GM23338 (cell line): ENCODE measurements at regions not wholly inside any gene's neighbourhood (a gene's known extent, or its start where the extent isn't known, plus 50 kb on each side); places are given as distances from the start of the nearest gene placed in this dataset.
"Not testable (repeated sequence)": the region's sequence is repeated elsewhere in the genome, so short reads cannot be mapped to it uniquely, and the experiment has no call there.

Experiments
- ATAC-seq: fragments of 200-7000 bp; cut with Tn5 transposase; 3 replicates; pipeline ENCODE4 v1.9.1; 2020
- DNase-seq: peaks from one replicate; pipeline ENCODE4 v3.0.0-alpha.2; 2015; ENCODE audit warnings: low spot score
- H2AFZ ChIP-seq: fragments of 200-600 bp; sonication (generic); 2 replicates; pipeline ENCODE4 v1.8.0; 2016; ENCODE audit warnings: antibody characterized with exemption, mild to moderate bottlenecking, moderate library complexity
- H3F3A ChIP-seq: fragments of 200-600 bp; sonication (generic); replicated peaks from 2 replicates; pipeline ENCODE4 v1.8.0; 2017; ENCODE audit warnings: antibody characterized with exemption, mixed run types, low read depth
- H3K27ac ChIP-seq: fragments of 200-600 bp; sonication (generic); 2 replicates; pipeline ENCODE4 v1.6.1; 2016; ENCODE audit warnings: low read depth
- H3K27me3 ChIP-seq: fragments of 200-600 bp; sonication (generic); 2 replicates; pipeline ENCODE4 v1.8.0; 2016; ENCODE audit warnings: mild to moderate bottlenecking, mixed run types, moderate library complexity; ENCODE audit not compliant: insufficient read depth
- H3K36me3 ChIP-seq: fragments of 200-600 bp; sonication (generic); 2 replicates; pipeline ENCODE4 v1.8.0; 2016; ENCODE audit warnings: mild to moderate bottlenecking; ENCODE audit not compliant: insufficient read depth
- H3K4me1 ChIP-seq: fragments of 200-600 bp; sonication (generic); 2 replicates; pipeline ENCODE4 v1.8.0; 2016; ENCODE audit warnings: mild to moderate bottlenecking, moderate library complexity; ENCODE audit not compliant: insufficient read depth
- H3K4me2 ChIP-seq: fragments of 200-600 bp; sonication (generic); 2 replicates; pipeline ENCODE4 v1.7.1; 2017; ENCODE audit warnings: mixed run types
- H3K4me3 ChIP-seq: fragments of 200-600 bp; sonication (generic); 2 replicates; pipeline ENCODE4 v1.6.1; 2016; ENCODE audit warnings: mixed run types
- H3K79me2 ChIP-seq: fragments of 200-600 bp; sonication (generic); replicated peaks from 2 replicates; pipeline ENCODE4 v1.8.0; 2017; ENCODE audit warnings: mild to moderate bottlenecking; ENCODE audit not compliant: insufficient read depth
- H3K9me2 ChIP-seq: fragments of 200-600 bp; sonication (generic); 2 replicates; pipeline ENCODE4 v1.8.0; 2017; ENCODE audit not compliant: insufficient read depth
- H4K20me1 ChIP-seq: fragments of 200-600 bp; sonication (generic); replicated peaks from 2 replicates; pipeline ENCODE4 v1.8.0; 2017; ENCODE audit warnings: mild to moderate bottlenecking; ENCODE audit not compliant: insufficient read depth
- H3K27ac Mint-ChIP-seq: 2 replicates; pipeline ENCODE4 v1.8.0; 2020; ENCODE audit warnings: inconsistent platforms, mild to moderate bottlenecking, moderate library complexity, mixed read lengths
- H3K27me3 Mint-ChIP-seq: 3 replicates; pipeline ENCODE4 v1.8.0; 2022; ENCODE audit warnings: low read depth, mild to moderate bottlenecking, moderate library complexity, mixed read lengths, inconsistent platforms; ENCODE audit not compliant: insufficient read depth, poor library complexity
- H3K36me3 Mint-ChIP-seq: 3 replicates; pipeline ENCODE4 v1.8.0; 2021; ENCODE audit warnings: low read depth, mild to moderate bottlenecking, inconsistent platforms, moderate library complexity, mixed read lengths
- H3K4me1 Mint-ChIP-seq: 3 replicates; pipeline ENCODE4 v1.8.0; 2020; ENCODE audit warnings: mild to moderate bottlenecking, inconsistent platforms, mixed read lengths
- H3K4me3 Mint-ChIP-seq: 3 replicates; pipeline ENCODE4 v1.8.0; 2021; ENCODE audit warnings: moderate library complexity, mild to moderate bottlenecking, inconsistent platforms, mixed read lengths
- H3K9me3 Mint-ChIP-seq: 3 replicates; pipeline ENCODE4 v1.8.0; 2020; ENCODE audit warnings: moderate library complexity, mild to moderate bottlenecking, inconsistent platforms, mixed read lengths
- CREB1 ChIP-seq: fragments of 250-450 bp; sonication (Bioruptor Pico); IDR thresholded peaks from 2 replicates; pipeline ENCODE4 v1.5.0; 2020; ENCODE audit warnings: low read depth, mild to moderate bottlenecking, moderate library complexity
- JUNB ChIP-seq: IDR thresholded peaks from one replicate; pipeline ENCODE4 v1.6.1; 2016; ENCODE audit warnings: antibody characterized with exemption; ENCODE audit not compliant: unreplicated experiment
- NANOG ChIP-seq: IDR thresholded peaks from 2 replicates; pipeline ENCODE4 v1.6.1; 2016; ENCODE audit warnings: antibody characterized with exemption, borderline replicate concordance
- POLR2AphosphoS5 ChIP-seq: IDR thresholded peaks from 2 replicates; pipeline ENCODE4 v1.6.1; 2016; ENCODE audit warnings: antibody characterized with exemption, low read depth
- STAT1 ChIP-seq: IDR thresholded peaks from one replicate; pipeline ENCODE4 v1.6.1; 2016; ENCODE audit warnings: antibody characterized with exemption; ENCODE audit not compliant: unreplicated experiment
- TF ChIP-seq, protein P1 (sequence below): IDR thresholded peaks from 2 replicates; pipeline ENCODE4 v1.6.1; 2016; ENCODE audit warnings: antibody characterized with exemption
- TF ChIP-seq, protein P2 (sequence below): IDR thresholded peaks from one replicate; pipeline ENCODE4 v1.6.1; 2018; ENCODE audit warnings: antibody characterized with exemption; ENCODE audit not compliant: unreplicated experiment

DNA sequence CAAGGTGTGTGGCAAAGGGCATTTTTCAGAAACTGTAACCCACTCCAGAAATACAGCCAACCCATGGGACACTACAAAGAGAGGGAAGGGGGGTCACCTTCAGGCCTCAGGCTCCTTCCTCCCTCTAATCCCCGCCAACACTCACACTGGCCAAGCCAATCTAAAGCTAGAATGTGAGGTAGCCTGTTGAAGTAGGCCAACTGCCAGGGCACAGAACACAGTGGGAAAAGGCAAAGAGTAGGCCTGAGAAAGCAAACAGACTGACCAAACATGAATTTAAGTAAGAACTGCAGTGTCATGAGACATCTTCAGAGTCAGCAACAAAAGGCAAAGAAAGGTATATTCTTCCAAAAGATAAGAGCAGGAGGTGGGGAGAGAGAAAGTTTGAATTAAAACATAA lies 289.0 kb downstream of the HNRNPD start:
- Mint-ChIP-seq H3K4me1 (peaks cover 6% of the 10 kb centered on the region), H3K4me3 (no peak overlapping the region), H3K36me3 (no peaks in the 10 kb centered on the region), H3K27ac (peak overlapping the region; percentile 69; the same call in 1 of the 2 replicates), H3K9me3 (no peaks in the 10 kb centered on the region; the same call in 2 of the 3 replicates), H3K27me3 (no peaks in the 10 kb centered on the region)
- TF ChIP-seq CREB1 (CRISPR knock-in tag) = no peak
- no peak for TF ChIP-seq JUNB
- TF ChIP-seq, protein P1, sequence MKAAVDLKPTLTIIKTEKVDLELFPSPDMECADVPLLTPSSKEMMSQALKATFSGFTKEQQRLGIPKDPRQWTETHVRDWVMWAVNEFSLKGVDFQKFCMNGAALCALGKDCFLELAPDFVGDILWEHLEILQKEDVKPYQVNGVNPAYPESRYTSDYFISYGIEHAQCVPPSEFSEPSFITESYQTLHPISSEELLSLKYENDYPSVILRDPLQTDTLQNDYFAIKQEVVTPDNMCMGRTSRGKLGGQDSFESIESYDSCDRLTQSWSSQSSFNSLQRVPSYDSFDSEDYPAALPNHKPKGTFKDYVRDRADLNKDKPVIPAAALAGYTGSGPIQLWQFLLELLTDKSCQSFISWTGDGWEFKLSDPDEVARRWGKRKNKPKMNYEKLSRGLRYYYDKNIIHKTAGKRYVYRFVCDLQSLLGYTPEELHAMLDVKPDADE = no peak
- TF ChIP-seq, protein P2, sequence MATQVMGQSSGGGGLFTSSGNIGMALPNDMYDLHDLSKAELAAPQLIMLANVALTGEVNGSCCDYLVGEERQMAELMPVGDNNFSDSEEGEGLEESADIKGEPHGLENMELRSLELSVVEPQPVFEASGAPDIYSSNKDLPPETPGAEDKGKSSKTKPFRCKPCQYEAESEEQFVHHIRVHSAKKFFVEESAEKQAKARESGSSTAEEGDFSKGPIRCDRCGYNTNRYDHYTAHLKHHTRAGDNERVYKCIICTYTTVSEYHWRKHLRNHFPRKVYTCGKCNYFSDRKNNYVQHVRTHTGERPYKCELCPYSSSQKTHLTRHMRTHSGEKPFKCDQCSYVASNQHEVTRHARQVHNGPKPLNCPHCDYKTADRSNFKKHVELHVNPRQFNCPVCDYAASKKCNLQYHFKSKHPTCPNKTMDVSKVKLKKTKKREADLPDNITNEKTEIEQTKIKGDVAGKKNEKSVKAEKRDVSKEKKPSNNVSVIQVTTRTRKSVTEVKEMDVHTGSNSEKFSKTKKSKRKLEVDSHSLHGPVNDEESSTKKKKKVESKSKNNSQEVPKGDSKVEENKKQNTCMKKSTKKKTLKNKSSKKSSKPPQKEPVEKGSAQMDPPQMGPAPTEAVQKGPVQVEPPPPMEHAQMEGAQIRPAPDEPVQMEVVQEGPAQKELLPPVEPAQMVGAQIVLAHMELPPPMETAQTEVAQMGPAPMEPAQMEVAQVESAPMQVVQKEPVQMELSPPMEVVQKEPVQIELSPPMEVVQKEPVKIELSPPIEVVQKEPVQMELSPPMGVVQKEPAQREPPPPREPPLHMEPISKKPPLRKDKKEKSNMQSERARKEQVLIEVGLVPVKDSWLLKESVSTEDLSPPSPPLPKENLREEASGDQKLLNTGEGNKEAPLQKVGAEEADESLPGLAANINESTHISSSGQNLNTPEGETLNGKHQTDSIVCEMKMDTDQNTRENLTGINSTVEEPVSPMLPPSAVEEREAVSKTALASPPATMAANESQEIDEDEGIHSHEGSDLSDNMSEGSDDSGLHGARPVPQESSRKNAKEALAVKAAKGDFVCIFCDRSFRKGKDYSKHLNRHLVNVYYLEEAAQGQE = no peak
- no peak for TF ChIP-seq NANOG
- H3K4me2 ChIP-seq = no peak overlapping the region
- no peak for DNase-seq
- H3K36me3 ChIP-seq = no peaks in the 10 kb centered on the region
- H3K27ac ChIP-seq = no peak overlapping the region
- H3K4me3 ChIP-seq = no peak overlapping the region
- H3F3A ChIP-seq = no peaks in the 10 kb centered on the region
- no peaks in the 10 kb centered on the region for H3K79me2 ChIP-seq
- no peaks in the 10 kb centered on the region for H3K27me3 ChIP-seq
- ATAC-seq = no peak
- peaks cover 5% of the 10 kb centered on the region; the same call in 1 of the 2 replicates for H3K9me2 ChIP-seq
- no peaks in the 10 kb centered on the region for H3K4me1 ChIP-seq
- no peaks in the 10 kb centered on the region for H4K20me1 ChIP-seq
- H2AFZ ChIP-seq = no peak overlapping the region

DNA sequence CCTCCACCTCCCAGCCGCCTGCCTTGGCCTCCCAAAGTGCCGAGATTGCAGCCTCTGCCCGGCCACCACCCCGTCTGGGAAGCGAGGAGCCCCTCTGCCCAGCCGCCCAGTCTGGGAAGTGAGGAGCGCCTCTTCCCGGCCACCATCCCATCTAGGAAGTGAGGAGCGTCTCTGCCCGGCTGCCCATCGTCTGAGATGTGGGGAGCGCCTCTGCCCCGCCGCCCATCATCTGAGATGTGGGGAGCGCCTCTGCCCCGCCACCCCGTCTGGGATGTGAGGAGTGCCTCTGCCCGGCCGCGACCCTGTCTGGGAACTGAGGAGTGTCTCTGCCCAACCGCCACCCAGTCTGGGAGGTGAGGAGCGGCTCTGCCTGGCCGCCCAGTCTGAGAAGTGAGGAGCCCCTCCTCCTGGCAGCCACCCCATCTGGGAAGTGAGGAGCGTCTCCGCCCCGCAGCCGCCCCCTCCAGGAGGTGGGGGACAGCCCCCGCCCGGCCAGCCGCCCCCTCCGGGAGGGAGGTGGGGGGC lies 296.3 kb downstream of the HNRNPD start:
- H3K4me2 ChIP-seq = not testable (repeated sequence)

DNA sequence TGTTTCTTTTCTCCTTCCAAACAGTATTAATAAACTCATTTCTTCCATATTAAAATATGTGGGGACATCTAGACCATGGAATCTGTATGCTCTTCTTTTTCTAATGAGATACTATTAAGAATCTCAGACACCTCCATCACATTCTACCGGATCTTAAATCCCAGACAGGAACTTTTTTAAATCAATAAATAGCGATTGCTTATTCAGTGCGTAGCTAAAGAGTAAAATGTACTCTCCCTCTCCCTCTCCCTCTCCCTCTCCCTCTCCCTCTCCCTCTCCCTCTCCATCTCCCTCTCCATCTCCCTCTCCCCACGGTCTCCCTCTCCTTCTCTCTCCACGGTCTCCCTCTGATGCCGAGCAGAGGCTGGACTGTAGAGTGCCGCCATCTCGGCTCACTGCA lies 297.0 kb downstream of the HNRNPD start:
- no peaks in the 10 kb centered on the region for H3F3A ChIP-seq
- no peak overlapping the region for H3K27ac ChIP-seq
- H3K36me3 ChIP-seq = no peaks in the 10 kb centered on the region
- no peaks in the 10 kb centered on the region for H3K36me3 Mint-ChIP-seq
- no peaks in the 10 kb centered on the region for H3K4me1 ChIP-seq
- H3K4me1 Mint-ChIP-seq = peaks cover 9% of the 10 kb centered on the region
- no peak overlapping the region for H2AFZ ChIP-seq
- no peak overlapping the region for H3K4me3 ChIP-seq
- no peak overlapping the region for H3K4me3 Mint-ChIP-seq
- H3K4me2 ChIP-seq = no peak overlapping the region
- H3K27me3 ChIP-seq = no peaks in the 10 kb centered on the region
- peaks cover 10% of the 10 kb centered on the region; the same call in 1 of the 2 replicates for H3K9me2 ChIP-seq
- no peak overlapping the region for H3K27ac Mint-ChIP-seq
- ATAC-seq (no peak), DNase-seq (no peak)
- peaks cover 4% of the 10 kb centered on the region for H3K27me3 Mint-ChIP-seq
- H4K20me1 ChIP-seq = no peaks in the 10 kb centered on the region
- no peaks in the 10 kb centered on the region for H3K79me2 ChIP-seq
- peaks cover 8% of the 10 kb centered on the region for H3K9me3 Mint-ChIP-seq
- TF ChIP-seq, protein P1 = no peak
- TF ChIP-seq JUNB (no peak), POLR2AphosphoS5 (no peak), STAT1 (no peak)
- TF ChIP-seq, protein P2 = no peak

More for the DNA sequence above, 296.3 kb downstream of the HNRNPD start:
- H3K27me3 ChIP-seq, H4K20me1 ChIP-seq, H3K9me2 ChIP-seq, H3K4me3 Mint-ChIP-seq, H3K36me3 Mint-ChIP-seq, ATAC-seq, H3K4me1 Mint-ChIP-seq, H3K36me3 ChIP-seq, H3F3A ChIP-seq, H3K9me3 Mint-ChIP-seq, DNase-seq, H3K79me2 ChIP-seq, H3K27me3 Mint-ChIP-seq, H3K4me1 ChIP-seq, H3K27ac ChIP-seq, H3K4me3 ChIP-seq, H2AFZ ChIP-seq, H3K27ac Mint-ChIP-seq: not testable (repeated sequence)
